ENCODE measurements at regions not wholly inside any gene's neighbourhood (a gene's known extent, or its start where the extent isn't known, plus 50 kb on each side); places are given as distances from the start of the nearest gene placed in this dataset.

DNA sequence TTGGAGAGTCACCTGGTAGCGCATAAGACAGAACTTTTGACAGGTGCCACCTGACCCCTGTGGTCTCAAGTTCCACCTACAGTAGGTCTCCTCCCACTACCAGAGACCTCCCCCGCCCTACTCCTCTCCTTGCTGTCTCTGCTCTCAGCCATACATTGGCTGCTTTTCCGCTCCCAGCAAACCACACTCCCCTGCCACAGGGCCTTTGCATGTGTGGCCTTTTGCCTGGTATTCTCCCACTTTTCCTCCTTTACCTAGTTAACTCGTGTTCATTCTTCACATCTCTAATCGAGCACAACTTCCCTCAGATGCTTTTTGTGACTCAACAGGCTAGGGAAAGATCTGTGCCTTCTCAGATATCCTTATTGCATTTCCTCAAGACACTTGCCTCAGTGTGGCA is 218.3 kb upstream of the EEF2KMT start:
- DNase-seq (ENCODE audit: low read depth) = no peak
- TF ChIP-seq, protein P1, sequence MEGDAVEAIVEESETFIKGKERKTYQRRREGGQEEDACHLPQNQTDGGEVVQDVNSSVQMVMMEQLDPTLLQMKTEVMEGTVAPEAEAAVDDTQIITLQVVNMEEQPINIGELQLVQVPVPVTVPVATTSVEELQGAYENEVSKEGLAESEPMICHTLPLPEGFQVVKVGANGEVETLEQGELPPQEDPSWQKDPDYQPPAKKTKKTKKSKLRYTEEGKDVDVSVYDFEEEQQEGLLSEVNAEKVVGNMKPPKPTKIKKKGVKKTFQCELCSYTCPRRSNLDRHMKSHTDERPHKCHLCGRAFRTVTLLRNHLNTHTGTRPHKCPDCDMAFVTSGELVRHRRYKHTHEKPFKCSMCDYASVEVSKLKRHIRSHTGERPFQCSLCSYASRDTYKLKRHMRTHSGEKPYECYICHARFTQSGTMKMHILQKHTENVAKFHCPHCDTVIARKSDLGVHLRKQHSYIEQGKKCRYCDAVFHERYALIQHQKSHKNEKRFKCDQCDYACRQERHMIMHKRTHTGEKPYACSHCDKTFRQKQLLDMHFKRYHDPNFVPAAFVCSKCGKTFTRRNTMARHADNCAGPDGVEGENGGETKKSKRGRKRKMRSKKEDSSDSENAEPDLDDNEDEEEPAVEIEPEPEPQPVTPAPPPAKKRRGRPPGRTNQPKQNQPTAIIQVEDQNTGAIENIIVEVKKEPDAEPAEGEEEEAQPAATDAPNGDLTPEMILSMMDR (IDR thresholded peaks at IDR 0.05; ENCODE audit: insufficient read depth, low read depth, low read length, missing control alignments) = no peak
- no peak overlapping the region for H3K4me3 ChIP-seq (ENCODE audit: low read length)

DNA sequence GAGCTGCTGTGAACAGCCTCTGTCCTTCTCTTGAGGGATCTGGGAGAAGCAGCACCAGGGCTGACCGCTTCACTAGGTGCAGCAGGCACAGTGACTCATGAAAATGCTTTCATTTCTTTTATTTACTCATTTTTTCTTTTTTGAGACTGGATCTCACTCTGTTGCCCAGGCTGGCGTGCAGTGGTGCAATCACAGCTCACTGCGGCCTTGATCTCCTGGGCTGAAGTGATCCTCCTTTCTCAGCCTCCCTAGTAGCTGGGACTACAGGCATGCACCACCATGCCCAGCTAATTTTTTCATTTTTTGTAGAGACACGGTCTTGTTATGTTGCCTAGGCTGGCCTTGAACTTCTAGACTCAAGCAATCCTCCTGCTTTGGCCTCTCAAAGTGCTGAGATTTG is 216.8 kb upstream of the EEF2KMT start:
- no peak overlapping the region for H3K4me3 ChIP-seq (ENCODE audit: low read length)
- TF ChIP-seq, protein P1 (IDR thresholded peaks at IDR 0.05; ENCODE audit: insufficient read depth, low read depth, low read length, missing control alignments) = no peak
- no peak for DNase-seq (ENCODE audit: low read depth)

DNA sequence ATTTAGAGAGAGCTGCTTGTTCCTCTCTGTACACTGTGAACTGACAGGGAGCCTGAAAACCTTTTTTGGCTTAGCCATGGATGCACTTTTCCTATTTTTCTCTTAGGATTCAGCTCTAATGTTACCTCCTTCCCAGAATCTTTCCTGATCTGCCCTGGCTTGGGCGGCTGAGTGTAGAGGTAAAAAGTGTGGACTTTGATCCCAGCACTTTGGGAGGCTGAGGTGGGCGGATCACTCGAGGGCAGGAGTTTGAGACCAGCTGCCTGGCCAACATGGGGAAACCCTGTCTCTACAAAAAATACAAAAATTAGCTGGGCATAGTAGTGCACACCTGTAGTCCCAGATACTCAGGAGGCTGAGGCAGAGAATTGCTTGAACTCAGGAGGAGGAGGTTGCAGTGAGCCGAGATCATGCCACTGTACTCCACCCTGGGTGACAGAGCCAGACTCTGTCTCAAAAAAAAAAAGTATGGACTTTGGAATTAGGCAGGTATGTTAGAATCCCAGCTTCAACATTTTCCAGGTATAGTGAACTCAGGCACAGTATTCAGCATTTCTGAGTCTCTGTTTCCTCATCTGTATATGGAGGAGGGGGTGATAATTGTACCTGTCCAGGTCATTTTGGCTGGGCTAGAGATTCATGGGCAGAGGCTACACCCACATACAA is 212.5 kb upstream of the EEF2KMT start:
- DNase-seq (ENCODE audit: low read depth) = no peak
- no peak overlapping the region for H3K4me3 ChIP-seq (ENCODE audit: low read length)
- TF ChIP-seq, protein P1 (IDR thresholded peaks at IDR 0.05; ENCODE audit: insufficient read depth, low read depth, low read length, missing control alignments) = no peak

DNA sequence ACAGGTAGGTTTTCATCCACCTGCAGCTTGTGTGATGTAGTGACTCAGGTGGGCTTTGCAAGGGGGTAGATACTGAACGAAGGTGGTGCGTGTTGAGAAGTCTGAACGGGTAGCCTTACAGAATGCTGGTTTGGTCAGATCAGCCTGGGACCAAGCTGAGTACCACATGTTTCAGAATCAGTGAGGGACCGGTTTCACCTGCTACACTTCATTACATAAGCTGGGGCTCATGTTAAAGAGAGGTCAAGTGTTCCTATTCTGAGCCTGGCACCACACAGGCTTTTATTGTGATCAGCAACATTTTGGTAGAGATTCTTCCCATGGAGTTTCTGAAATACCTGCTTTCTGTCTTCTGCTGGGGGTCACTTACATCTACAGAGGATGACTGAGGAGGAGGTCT is 207.4 kb upstream of the EEF2KMT start:
- no peak overlapping the region for H3K4me3 ChIP-seq (ENCODE audit: low read length)
- TF ChIP-seq, protein P1 (IDR thresholded peaks at IDR 0.05; ENCODE audit: insufficient read depth, low read depth, low read length, missing control alignments) = no peak
- no peak for DNase-seq (ENCODE audit: low read depth)

DNA sequence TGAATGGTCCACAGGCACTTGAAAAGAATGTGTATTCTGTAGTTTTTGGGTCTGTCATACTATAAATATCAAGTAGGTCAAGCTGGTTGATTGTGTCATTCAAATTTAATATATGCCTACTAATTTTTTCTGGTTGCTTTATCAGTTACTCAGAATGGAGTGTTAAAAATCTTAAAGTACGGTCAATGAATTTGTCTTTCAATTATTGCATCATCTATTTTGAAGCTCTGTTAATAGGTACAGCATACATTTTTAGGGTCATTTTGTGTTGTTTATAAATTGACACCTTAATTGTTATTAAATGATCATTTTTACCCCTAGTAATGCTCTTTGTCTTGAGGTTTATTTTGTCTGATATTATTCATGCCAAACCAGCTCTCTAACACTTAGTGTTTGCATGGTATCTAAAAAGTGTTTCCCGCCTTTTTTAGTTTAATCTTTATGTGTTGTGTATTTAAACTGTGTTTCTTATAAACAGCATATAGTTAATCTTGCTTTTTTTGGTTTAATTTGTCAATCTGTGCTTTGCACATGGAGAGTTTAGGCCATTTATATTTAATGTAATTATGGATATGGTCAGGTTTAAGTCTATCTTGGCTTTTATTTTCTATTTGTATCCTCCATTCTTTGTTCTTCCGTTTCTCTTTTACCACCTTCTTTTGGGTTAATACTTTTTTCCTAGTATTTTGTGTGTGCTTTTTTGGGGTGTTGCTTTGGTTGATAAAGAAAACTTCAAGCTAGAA is 204.9 kb upstream of the EEF2KMT start:
- TF ChIP-seq, protein P1 (IDR thresholded peaks at IDR 0.05; ENCODE audit: insufficient read depth, low read depth, low read length, missing control alignments) = no peak
- H3K4me3 ChIP-seq (ENCODE audit: low read length) = no peak overlapping the region
- no peak for DNase-seq (ENCODE audit: low read depth)

DNA sequence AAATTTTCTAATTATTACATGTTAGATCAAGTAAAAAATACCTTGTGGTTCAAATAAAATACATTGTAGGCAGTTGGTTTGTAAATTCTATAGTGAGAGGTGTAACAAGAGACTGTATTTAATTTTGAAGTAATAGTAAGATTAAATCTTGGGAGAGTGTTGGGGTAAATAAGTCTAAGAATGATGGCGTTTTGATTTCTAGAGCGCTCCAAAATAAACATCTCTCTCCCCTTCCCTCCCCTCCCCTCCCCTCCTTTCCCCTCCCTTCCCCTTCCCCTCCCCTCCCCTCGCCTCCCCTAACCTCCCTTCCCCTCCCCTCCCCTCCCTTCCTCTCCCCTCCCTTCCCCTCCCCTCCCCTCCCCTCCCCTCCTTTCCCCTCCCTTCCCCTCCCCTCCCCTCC is 200.6 kb upstream of the EEF2KMT start:
- no peak overlapping the region for H3K4me3 ChIP-seq (ENCODE audit: low read length)
- TF ChIP-seq, protein P1 (IDR thresholded peaks at IDR 0.05; ENCODE audit: insufficient read depth, low read depth, low read length, missing control alignments) = no peak
- DNase-seq (ENCODE audit: low read depth) = no peak

Measured in epithelial cell of esophagus (primary cell).